ENCODE measurements at regions not wholly inside any gene's neighbourhood (a gene's known extent, or its start where the extent isn't known, plus 50 kb on each side); places are given as distances from the start of the nearest gene placed in this dataset.
"Not testable (repeated sequence)": the region's sequence is repeated elsewhere in the genome, so short reads cannot be mapped to it uniquely, and the experiment has no call there.

- no peak for DNase-seq (ENCODE audit: low read depth)
Measured at GRCh38 chr9:88870627-88871026, 120.6 kb upstream of the S1PR3 start.

GRCh38 chr9:88871669-88872068 is 119.6 kb upstream of the S1PR3 start:
- DNase-seq (ENCODE audit: low read depth): no peak

DNA sequence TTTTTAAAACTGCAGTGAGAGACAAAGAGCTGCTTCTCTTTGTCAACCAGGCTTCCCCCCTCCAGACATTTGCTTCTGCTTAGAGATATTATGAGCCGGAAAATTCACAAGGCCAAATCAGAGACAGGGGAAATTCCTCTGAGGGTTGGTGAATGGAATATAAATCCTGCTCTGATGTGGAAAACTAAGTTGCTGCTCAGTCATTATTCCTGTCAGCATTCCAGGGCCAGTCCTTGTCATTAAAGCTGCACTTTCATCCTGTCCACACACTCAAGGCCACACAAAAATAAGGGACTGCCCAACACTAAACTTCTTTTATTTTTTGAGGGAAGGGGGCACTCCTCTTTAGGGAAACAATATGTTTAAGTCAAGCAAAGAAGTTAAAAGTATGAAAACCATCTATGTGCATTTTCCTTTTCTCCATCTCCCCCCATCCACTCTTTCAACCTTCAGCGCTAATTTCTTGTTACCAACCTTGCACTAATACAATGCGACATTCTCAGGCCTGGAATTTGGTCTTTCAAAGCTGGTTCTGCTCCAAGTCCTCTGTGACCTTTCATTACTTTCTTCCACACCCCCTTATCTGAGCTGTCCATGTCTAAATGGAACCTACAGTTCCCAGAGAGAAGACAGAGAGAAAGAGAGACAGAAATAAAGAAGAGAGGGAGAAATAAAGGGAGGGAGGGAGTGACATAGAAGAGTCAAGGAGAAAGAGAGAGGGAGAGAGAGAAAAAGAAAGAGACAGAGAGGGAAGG is 118.9 kb upstream of the S1PR3 start:
- DNase-seq (ENCODE audit: low read depth): peak; percentile 30

- no peak for DNase-seq (ENCODE audit: low read depth)
Measured at GRCh38 chr9:88873635-88874034, 117.6 kb upstream of the S1PR3 start.

DNA sequence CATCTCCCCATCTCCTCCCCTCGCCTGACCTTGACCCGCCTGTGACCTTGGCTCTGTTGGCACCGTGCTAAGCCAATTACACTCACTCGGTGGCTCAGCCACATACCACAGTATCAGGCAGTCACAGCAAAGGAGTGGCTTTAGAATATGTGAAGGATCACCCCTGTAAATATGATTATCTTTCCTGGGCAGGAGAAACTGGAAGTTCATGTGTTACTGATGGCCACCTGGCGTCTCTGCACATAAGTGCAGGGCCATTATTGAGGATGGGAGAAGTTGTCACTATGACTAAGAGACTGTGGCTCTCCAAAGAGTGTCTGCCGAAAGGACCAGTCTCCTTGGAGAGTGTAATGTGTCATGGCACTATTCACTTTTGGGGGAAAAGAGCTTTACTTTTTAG is 116.9 kb upstream of the S1PR3 start:
- peak; percentile 61 for DNase-seq (ENCODE audit: low read depth)

DNA sequence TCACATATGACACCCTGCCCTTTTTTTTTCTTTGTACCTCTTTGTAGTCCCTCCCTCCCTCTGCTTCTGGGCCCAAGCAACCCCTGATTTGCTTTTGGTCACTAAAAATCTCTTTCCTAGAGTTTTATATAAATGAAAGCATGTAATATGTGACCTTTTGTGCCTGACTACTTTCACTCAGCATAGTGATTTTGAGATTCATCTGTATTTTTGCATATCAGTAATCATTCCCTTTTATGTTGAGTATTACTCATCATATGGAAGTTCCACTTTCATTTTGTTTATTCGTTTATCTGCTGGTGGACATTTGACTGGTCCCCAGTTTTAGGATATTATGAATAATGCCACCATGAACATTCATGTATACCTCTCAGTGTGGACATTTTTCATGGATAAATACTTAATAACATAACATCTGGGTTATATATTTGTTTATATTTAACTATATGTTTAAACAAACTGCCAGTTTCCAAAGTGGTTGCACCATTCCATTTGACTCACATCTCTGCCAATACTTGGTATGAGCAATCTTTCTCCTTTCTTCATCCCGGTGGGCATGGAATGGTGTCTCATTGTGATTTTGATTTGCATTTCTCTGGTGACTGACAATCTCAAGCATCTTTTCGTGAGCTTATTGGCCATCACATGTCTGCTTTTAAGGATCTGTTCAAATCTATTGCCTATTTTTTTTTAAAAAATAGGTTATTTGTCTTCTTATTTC is 115.7 kb upstream of the S1PR3 start:
- no peak for DNase-seq (ENCODE audit: low read depth)

- DNase-seq (ENCODE audit: low read depth): no peak
Measured at GRCh38 chr9:88880199-88880598, 111.1 kb upstream of the S1PR3 start.

DNA sequence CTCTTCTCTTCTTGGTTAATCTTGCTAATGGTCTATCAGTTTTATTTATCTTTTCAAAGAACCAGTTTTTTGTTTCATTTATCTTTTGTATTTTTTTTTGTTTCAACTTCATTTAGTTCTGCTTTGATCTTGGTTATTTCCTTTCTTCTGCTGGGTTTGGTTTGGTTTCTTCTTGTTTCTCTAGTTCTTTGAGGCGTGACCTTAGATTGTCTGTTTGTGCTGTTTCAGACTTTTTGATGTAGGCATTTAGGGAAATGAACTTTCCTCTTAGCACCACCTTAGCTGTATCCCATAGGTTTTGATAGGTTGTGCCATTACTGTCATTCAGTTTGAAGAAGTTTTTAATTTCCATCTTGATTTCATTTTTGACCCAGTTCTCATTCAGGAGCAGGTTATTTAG is 107.0 kb upstream of the S1PR3 start:
- DNase-seq (ENCODE audit: low read depth): not testable (repeated sequence)

- not testable (repeated sequence) for DNase-seq (ENCODE audit: low read depth)
Measured at GRCh38 chr9:88886762-88887161, 104.5 kb upstream of the S1PR3 start.

GRCh38 chr9:88889386-88889785 is 101.9 kb upstream of the S1PR3 start:
- peak; percentile 19 for DNase-seq (ENCODE audit: low read depth)

DNA sequence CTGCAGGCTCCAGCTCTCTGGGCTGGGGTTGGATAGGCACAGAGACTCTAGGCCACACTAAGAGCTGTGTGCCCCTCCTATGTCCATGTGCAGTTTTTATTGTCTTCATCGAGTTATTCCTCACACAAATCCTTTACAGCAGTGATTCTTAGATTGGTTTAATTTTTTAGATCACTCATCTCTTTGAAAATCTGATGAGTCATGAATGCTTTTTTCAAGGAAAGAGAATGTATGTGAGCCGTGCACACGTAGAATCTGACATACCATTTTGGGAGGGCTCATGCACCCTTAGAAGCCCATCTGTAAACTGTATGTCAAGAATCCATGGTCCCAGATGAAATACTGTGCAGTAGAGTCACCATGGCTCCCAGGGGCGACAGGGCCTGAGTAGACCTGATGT is 100.7 kb upstream of the S1PR3 start:
- DNase-seq (ENCODE audit: low read depth): no peak

- no peak for DNase-seq (ENCODE audit: low read depth)
Measured at GRCh38 chr9:88891040-88891439, 100.2 kb upstream of the S1PR3 start.

GRCh38 chr9:88892724-88893123 is 98.5 kb upstream of the S1PR3 start:
- no peak for DNase-seq (ENCODE audit: low read depth)

GRCh38 chr9:88897081-88897480 is 94.2 kb upstream of the S1PR3 start:
- DNase-seq (ENCODE audit: low read depth): no peak

- DNase-seq (ENCODE audit: low read depth): no peak
Measured at GRCh38 chr9:88898039-88898720, 93.1 kb upstream of the S1PR3 start.

GRCh38 chr9:88905506-88905905 is 85.8 kb upstream of the S1PR3 start:
- DNase-seq (ENCODE audit: low read depth): no peak

DNA sequence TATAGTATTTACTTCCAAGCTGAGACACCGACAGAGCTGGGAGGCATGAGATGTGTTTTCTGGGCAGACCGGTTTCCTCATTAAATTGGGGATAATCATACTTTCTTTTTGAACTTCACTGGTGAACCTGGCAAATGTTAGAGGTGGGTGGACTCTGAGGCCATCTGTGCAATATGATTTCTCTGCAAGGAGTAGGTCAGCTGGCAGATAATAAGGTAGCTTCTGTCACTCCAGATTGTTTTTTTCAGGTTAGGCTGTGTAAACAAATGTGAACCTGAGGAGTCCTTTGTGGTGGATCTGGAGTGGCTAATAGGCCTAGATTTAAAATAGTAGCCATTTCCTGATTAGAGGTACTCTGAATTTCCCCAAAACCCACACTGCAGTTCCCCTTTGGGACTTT is 75.4 kb upstream of the S1PR3 start:
- no peak for DNase-seq (ENCODE audit: low read depth)

- no peak for DNase-seq (ENCODE audit: low read depth)
Measured at GRCh38 chr9:88916894-88917293, 74.4 kb upstream of the S1PR3 start.

GRCh38 chr9:88917375-88917774 is 73.9 kb upstream of the S1PR3 start:
- no peak for DNase-seq (ENCODE audit: low read depth)

- not testable (repeated sequence) for DNase-seq (ENCODE audit: low read depth)
Measured at GRCh38 chr9:88918537-88918936, 72.7 kb upstream of the S1PR3 start.

- no peak for DNase-seq (ENCODE audit: low read depth)
Measured at GRCh38 chr9:88920645-88921044, 70.6 kb upstream of the S1PR3 start.

DNA sequence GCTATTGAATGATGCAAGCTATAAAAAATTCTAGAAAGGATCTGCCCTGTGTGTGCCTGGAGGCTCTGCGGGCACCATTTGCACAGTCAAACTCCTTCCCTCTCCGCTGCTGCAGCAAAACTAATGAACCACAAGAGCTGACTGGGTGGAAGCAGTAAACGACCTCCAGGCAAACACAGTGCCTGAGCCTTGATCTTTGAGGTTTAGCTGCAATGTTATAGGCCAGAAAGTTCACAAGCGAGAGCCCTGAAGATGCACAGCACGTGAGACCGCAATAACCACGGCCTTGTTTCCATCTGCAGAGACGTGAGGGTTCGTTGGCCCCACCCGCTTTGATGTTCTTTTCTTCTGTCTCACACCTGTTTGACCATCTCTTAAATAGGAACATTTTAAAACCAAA is 69.2 kb upstream of the S1PR3 start:
- peak; percentile 84 for DNase-seq (ENCODE audit: low read depth)

DNA sequence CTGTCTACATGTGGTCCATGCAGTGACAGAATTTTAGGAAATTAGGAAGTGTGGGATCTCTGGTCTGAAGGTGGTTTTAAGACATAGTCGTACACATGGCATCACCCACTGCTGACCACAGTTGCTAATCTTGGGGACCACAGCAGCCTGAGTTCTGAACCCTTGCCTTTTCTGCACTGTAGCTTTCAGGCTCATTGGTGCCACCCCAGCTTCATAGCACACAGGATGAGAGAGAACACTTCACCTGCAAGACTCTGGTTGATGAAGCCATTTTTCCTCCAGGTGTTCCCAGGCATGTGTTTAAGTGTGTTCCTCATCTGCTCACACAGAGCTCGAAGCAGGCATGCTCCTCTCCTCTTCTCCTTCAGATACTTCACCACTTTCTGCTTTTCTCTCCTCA is 68.2 kb upstream of the S1PR3 start:
- no peak for DNase-seq (ENCODE audit: low read depth)
